B cell (primary cell): ENCODE measurements at regions not wholly inside any gene's neighbourhood (a gene's known extent, or its start where the extent isn't known, plus 50 kb on each side); places are given as distances from the start of the nearest gene placed in this dataset.

Experiments
- EZH2 ChIP-seq: IDR thresholded peaks from 2 replicates; pipeline ENCODE4 v1.6.1; 2012; ENCODE audit warnings: borderline replicate concordance, low read depth, mild to moderate bottlenecking, moderate library complexity, low read length; ENCODE audit not compliant: insufficient read depth, poor library complexity, severe bottlenecking
- TF ChIP-seq, protein P1 (sequence below): fragments of 200-600 bp; IDR thresholded peaks from one replicate; pipeline ENCODE4 v1.8.0; 2022; ENCODE audit warnings: antibody characterized with exemption, mild to moderate bottlenecking

DNA sequence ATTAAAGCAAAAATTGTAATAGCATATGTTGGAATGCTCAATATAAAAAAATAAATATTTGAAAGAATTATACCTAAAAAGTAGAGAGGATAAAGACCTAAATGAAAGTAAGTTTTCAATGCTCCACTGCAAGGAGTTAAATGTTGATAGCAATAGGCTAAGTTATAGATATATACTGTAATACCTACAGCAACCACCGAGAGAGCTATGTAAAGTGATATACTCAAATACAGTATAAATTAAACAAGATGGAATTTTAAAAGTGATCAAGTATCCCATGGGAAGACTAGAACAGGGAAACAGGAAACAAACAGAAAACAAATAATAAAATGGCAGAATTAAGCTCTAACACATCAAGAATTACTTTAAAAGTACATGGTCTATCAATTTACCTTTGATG is 73.9 kb downstream of the CASP3 start:
- TF ChIP-seq, protein P1, sequence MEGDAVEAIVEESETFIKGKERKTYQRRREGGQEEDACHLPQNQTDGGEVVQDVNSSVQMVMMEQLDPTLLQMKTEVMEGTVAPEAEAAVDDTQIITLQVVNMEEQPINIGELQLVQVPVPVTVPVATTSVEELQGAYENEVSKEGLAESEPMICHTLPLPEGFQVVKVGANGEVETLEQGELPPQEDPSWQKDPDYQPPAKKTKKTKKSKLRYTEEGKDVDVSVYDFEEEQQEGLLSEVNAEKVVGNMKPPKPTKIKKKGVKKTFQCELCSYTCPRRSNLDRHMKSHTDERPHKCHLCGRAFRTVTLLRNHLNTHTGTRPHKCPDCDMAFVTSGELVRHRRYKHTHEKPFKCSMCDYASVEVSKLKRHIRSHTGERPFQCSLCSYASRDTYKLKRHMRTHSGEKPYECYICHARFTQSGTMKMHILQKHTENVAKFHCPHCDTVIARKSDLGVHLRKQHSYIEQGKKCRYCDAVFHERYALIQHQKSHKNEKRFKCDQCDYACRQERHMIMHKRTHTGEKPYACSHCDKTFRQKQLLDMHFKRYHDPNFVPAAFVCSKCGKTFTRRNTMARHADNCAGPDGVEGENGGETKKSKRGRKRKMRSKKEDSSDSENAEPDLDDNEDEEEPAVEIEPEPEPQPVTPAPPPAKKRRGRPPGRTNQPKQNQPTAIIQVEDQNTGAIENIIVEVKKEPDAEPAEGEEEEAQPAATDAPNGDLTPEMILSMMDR, result no peak
- TF ChIP-seq EZH2, result no peak
